NCI-H1105 treated with DMSO at 0.1 percent for 48 hours (cell line): ENCODE measurements at regions not wholly inside any gene's neighbourhood (a gene's known extent, or its start where the extent isn't known, plus 50 kb on each side); places are given as distances from the start of the nearest gene placed in this dataset.

Experiments used
- DNase-seq: peaks from one replicate; lab custom pipeline; 2025; lab: John Stamatoyannopoulos, UW

GRCh38 chr16:85362443-85362842 lies 250.2 kb upstream of the CIBAR2 start:
- no peak for DNase-seq

GRCh38 chr16:85363427-85363826 lies 249.7 kb upstream of the GSE1 start:
- no peak for DNase-seq

DNA sequence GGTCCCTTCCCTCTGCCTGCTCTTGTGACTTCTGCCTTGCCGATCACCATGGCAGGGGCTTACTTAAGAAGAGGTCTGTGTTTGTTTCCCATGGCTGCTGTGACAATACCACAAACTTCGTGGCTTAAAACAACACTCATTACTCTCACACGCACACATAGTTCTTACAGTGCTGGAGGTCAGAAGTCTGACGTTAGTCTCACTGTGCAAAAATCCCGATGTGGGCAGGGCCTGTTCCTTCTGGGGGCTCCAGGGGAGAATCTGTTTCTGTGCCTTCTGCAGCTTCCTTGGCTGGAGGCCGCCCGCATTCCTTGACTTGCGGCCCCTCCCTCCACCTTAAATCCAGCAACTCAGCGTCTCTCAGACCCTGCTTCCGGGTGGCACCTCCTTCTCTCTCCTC lies 249.2 kb upstream of the GSE1 start:
- no peak for DNase-seq

- DNase-seq, result no peak
Observed at GRCh38 chr16:85364323-85365040, 248.6 kb upstream of the GSE1 start.

- peak; percentile 47 for DNase-seq
Observed at GRCh38 chr16:85365120-85365519, 248.0 kb upstream of the GSE1 start.

GRCh38 chr16:85366031-85366763 lies 246.9 kb upstream of the GSE1 start:
- DNase-seq, result peak; percentile 57

- no peak for DNase-seq
Observed at GRCh38 chr16:85367485-85367884, 245.6 kb upstream of the GSE1 start.

GRCh38 chr16:85369060-85369459 lies 244.1 kb upstream of the GSE1 start:
- DNase-seq, result no peak

DNA sequence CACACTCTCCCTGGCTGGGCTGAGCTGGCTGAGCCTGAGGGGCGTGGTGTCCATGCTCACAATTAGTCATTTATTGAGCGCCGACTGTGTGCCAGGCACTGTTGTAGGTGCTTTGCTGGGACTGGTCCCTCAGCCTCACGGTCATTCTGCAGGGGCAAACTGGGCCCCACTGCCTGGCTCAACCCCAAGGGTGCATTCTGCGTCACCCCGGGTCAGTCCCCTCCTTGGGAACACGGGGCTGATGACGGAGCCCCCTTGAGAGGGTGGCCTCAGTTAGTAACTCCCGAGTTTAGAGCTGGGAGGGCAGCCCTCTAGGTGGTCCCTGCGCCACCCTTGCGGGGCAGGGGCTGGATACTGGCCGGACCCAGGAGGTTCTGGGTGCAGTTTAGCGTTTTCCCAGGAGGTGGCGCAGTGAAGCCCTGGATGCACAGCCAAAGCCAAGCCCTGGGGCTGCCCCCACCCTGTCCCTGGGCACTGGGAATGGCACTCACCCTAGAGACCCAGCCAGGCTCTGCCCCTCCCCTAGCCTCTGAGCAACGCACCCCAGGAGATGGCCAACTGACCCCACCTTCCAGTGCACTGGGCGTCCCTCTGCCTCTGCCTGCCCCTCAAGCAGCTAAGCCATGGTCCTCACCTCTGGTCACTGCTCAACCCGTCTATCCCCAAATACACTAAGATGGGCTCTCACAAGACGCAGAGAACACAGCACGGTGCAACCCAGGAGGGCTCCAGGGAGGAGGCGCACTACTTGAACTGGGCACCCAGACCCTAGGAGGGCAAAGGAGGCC lies 243.2 kb upstream of the GSE1 start:
- no peak for DNase-seq

DNA sequence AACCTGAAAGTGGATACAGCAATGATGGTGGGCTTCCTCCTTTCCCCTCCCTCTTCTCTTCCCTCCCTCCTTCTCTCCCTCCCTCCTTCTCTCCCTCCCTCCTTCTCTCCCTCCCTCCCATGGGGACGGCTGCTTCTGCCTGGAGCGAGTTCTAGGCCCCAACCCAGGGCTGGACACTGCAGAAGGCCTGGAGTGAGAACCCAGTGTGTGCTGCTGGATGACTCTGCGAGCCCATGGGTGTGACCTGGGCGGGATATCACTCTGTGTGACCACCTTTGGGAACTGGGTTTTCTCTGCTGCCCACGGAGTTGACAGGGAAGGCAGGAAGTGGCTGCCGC lies 242.6 kb upstream of the GSE1 start:
- DNase-seq, result no peak

GRCh38 chr16:85370881-85371651 lies 242.1 kb upstream of the GSE1 start:
- no peak for DNase-seq

- DNase-seq, result no peak
Observed at GRCh38 chr16:85371948-85372347, 241.2 kb upstream of the GSE1 start.

DNA sequence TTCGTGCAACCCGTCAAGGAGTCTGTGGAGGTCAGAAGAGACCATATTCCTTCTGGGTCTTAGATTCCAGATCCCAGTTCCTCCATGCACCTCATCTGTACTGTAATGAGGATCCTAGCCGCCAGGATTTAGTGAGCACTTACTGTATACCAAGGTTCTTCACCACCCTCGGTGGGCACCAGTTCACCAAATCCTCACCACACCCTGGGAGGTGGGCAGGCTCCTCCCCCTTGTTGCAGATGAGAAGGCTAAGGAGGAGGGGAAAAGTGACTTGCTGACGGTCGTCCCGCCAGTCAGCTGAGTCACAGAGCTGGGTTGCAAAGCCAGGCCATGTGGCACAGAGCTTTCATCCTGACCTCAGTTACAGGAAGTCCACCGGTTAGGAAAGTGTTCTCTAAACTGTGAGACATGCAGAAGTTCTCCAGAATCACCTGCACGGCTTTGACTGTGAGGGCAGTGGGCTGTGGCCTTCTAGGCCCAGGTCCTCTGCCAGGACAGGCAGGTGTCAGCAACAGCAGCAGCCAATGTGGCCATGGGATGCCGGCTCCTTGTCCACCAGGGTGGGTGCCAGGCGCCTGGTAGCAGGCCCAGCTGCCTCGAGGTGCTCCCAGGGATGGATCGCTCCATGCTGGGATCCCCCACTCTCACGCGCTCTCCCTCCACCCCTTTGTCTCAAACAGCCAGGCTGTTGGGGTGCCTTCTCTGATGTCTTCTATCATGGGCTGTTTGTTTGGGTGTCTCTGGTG lies 240.3 kb upstream of the GSE1 start:
- no peak for DNase-seq

GRCh38 chr16:85373741-85374570 lies 239.2 kb upstream of the GSE1 start:
- DNase-seq, result no peak

GRCh38 chr16:85374571-85374872 lies 238.6 kb upstream of the GSE1 start:
- DNase-seq, result peak; percentile 7

DNA sequence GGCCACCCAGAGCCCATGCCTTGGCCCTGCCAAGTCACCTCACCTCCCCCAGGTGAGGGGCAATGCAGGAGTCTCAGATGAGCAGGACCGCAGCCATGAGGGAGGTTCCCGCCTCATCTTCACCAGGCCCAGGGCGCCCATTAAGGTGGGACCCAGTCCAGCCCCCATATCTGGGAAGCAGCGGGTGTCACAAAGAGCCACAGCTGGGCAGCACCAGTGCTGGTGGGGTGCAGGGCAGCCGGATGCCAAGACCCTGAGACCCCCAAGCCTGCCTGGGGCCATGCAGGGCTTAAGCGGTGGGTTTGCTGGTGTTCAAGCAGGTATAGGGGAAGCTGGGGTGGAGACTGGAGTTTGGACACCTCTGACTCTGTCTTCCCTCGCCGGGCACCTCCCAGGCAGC lies 237.8 kb upstream of the GSE1 start:
- no peak for DNase-seq

DNA sequence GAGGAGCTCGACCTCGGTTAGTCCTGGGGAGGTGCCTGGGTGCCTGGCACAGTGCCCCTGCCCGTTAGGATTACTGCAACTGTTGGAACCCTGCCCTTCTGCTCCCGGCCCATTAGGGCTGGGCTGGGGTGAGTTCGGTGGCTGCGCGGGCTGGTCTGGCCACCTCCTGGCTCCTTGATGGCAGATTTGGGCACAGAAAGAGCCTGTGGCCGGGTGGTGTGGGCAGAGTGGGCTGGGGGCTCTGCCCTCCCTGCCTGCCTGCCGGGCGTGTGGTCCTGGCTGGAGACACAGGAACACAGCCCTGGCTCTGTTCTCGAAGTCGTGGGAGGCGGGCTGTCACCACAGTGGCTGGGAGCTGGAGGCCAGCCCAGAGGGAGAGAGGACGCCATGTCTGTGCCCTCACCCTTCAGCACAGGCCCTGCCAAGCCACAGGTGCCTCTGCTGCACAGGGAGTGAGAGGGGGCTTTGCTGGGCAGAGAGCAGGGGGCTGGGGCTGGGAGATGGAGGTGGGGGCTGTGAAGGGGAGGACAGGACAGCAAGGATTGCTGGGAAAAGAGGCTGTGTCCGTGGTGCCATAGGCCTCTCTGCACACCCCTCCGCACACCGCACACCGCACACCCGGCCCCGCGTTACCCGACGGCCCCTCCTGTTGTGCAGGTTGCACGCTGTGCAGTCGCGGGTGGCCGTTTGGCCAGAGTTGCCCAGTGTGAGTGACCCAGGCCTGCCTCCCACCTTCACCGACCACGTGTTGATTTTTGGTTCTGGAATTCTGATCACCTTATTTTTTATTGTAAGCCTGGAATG lies 236.6 kb upstream of the GSE1 start:
- no peak for DNase-seq

GRCh38 chr16:85377388-85378144 lies 235.6 kb upstream of the GSE1 start:
- DNase-seq, result no peak
